CD4-positive, alpha-beta T cell (primary cell): ENCODE measurements at regions not wholly inside any gene's neighbourhood (a gene's known extent, or its start where the extent isn't known, plus 50 kb on each side); places are given as distances from the start of the nearest gene placed in this dataset.

Source experiments
- ATAC-seq: fragments of 200-7000 bp; cut with Tn5 transposase; one replicate; pipeline ENCODE4 v1.10.0; 2022; ENCODE audit warnings: mild to moderate bottlenecking; ENCODE audit not compliant: poor library complexity
- CTCF ChIA-PET: fragments of 350-600 bp; sonication (Branson Sonifier 250); formaldehyde crosslinking; loops from one replicate; lab custom pipeline; 2021; ENCODE audit warnings: antibody characterized with exemption, inconsistent platforms; lab: Charles Lee
- POLR2A ChIA-PET: fragments of 350-600 bp; sonication (Branson Sonifier 250); formaldehyde crosslinking; loops from one replicate; lab custom pipeline; 2021; ENCODE audit warnings: antibody characterized with exemption, inconsistent platforms; lab: Charles Lee
- DNase-seq, 14 experiments: peaks; one replicate each; pipeline ENCODE4 v3.0.0-alpha.2; 2013 to 2020; ENCODE audit warnings: mixed read lengths in 2 of 14
- H3K27ac ChIP-seq, 2 donors: one replicate each; pipeline versions ENCODE4 v1.5.1 to v1.7.0; 2013; ENCODE audit warnings: low read length in 2 of 2, low read depth in 1 of 2, mild to moderate bottlenecking in 1 of 2
- H3K27me3 ChIP-seq, 2 experiments: 1 replicate in 1 of 2; 2 replicates in 1 of 2; pipeline versions ENCODE4 v1.6.1 to v1.7.0; 2013; ENCODE audit warnings: low read length in 2 of 2, control low read depth in 1 of 2, mild to moderate bottlenecking in 1 of 2, moderate library complexity in 1 of 2; ENCODE audit not compliant: insufficient read depth in 2 of 2, control insufficient read depth in 1 of 2
- H3K36me3 ChIP-seq: one replicate; pipeline ENCODE4 v1.6.1; 2013; ENCODE audit warnings: low read length, control low read depth; ENCODE audit not compliant: insufficient read depth
- H3K4me1 ChIP-seq: one replicate; pipeline ENCODE4 v1.6.1; 2013; ENCODE audit warnings: low read length, control low read depth; ENCODE audit not compliant: insufficient read depth
- H3K4me3 ChIP-seq: one replicate; pipeline ENCODE4 v1.5.1; 2013; ENCODE audit warnings: mild to moderate bottlenecking, low read length, moderate library complexity
- H3K9me3 ChIP-seq, 2 experiments: 1 replicate in 1 of 2; 2 replicates in 1 of 2; pipeline versions ENCODE4 v1.6.1 to v1.7.0; 2013; ENCODE audit warnings: low read length in 2 of 2, mild to moderate bottlenecking in 2 of 2, control low read depth in 1 of 2, moderate library complexity in 1 of 2; ENCODE audit not compliant: control insufficient read depth in 1 of 2, insufficient read depth in 1 of 2
- H3K27ac Mint-ChIP-seq: one replicate; pipeline ENCODE4 v1.8.0; 2020; ENCODE audit warnings: mixed read lengths
- H3K27me3 Mint-ChIP-seq: one replicate; pipeline ENCODE4 v1.8.0; 2021; ENCODE audit warnings: mixed read lengths
- H3K36me3 Mint-ChIP-seq: one replicate; pipeline ENCODE4 v1.8.0; 2021; ENCODE audit warnings: low read depth, mixed read lengths
- H3K4me1 Mint-ChIP-seq: one replicate; pipeline ENCODE4 v1.8.0; 2021; ENCODE audit warnings: low read depth, mixed read lengths
- H3K4me3 Mint-ChIP-seq: one replicate; pipeline ENCODE4 v1.8.0; 2020; ENCODE audit warnings: mild to moderate bottlenecking, mixed read lengths
- H3K9me3 Mint-ChIP-seq: one replicate; pipeline ENCODE4 v1.8.0; 2020; ENCODE audit warnings: mixed read lengths
- intact Hi-C, 2 experiments: fragments of 100-400 bp; cut with DNase I in 1 of 2; cut with micrococcal nuclease in 1 of 2; formaldehyde crosslinking; loops; one replicate each; pipeline versions ENCODE4 v1.15.1 to v1.9.0; 2023 to 2025; cut with DNase I, micrococcal nuclease
- TF ChIP-seq, protein P1 (sequence below): fragments of 200-600 bp; IDR thresholded peaks from one replicate; pipeline ENCODE4 v1.8.0; 2022; ENCODE audit warnings: antibody characterized with exemption, mild to moderate bottlenecking

DNA sequence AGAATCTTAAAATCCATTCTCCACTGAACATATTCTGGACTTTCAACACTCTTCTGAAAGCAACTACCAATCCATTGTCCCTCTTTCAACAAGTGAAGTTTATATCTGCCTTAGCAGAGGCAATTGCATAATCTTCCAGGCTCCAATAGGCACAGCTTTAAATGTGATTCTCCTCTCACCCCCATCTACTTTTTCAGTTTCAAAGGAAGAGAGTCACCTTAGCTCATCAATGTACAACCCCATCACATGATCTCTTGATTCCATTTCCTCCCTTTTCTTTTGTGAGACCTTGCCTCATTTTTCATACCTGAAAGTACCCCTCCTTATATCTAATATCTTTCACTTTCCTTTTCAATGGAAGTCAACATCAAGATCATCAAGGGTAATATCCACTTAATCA is 921.7 kb upstream of the EPHA5 start:
- no peak overlapping the region for H3K4me3 Mint-ChIP-seq
- Histone ChIP-seq H3K9me3 (no peaks in the 10 kb centered on the region), H3K36me3 (no peaks in the 10 kb centered on the region), H3K27me3 (no peaks in the 10 kb centered on the region), H3K4me3 (no peak overlapping the region), H3K4me1 (no peaks in the 10 kb centered on the region), H3K27ac (no peak overlapping the region)
- H3K27ac Mint-ChIP-seq: no peak overlapping the region
- DNase-seq (no peak), ATAC-seq (no peak)
- H3K4me1 Mint-ChIP-seq: no peaks in the 10 kb centered on the region
- TF ChIP-seq, protein P1, sequence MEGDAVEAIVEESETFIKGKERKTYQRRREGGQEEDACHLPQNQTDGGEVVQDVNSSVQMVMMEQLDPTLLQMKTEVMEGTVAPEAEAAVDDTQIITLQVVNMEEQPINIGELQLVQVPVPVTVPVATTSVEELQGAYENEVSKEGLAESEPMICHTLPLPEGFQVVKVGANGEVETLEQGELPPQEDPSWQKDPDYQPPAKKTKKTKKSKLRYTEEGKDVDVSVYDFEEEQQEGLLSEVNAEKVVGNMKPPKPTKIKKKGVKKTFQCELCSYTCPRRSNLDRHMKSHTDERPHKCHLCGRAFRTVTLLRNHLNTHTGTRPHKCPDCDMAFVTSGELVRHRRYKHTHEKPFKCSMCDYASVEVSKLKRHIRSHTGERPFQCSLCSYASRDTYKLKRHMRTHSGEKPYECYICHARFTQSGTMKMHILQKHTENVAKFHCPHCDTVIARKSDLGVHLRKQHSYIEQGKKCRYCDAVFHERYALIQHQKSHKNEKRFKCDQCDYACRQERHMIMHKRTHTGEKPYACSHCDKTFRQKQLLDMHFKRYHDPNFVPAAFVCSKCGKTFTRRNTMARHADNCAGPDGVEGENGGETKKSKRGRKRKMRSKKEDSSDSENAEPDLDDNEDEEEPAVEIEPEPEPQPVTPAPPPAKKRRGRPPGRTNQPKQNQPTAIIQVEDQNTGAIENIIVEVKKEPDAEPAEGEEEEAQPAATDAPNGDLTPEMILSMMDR: no peak
- H3K9me3 Mint-ChIP-seq: no peaks in the 10 kb centered on the region
- ChIA-PET CTCF (interaction anchor here (0.8 kb wide), 1 partner anchor 11 kb away, joined by 3 read pairs; no protein-coding TSS in a partner anchor), POLR2A (no interaction called here)
- H3K27me3 Mint-ChIP-seq: no peaks in the 10 kb centered on the region
- intact Hi-C loops: no loop called here
- H3K36me3 Mint-ChIP-seq: no peaks in the 10 kb centered on the region

DNA sequence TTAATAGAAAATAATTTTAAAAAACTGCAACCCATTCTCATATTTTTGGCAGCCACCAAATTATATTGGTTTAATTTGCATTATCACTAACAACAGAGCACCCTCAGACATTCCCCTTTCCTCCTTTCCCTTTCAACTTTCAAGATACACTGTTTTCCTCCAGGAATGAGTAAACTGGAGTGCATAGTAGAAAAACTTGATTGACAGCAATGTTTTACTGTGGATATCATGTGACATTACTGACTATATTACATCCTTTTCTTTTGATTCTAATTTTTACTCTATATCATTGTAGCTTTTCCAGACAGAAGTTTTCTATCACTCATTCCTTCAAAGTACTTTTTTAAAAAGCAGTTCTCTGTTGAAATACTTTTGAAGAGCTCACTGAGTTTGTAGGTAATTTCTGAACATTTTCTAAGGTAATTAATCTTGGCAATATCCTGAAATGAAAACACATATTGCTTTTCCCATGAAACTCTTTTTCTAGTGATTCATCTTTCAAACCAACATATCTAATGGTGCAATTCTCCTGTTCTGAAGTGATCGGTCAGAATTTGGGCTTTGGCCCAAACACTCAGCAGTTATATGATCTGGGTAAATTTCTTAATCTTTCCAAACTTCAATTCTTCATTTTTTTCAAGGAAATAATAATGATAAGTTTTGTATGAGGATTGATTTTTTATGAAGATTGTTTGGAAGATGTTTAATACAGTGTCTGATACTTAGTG is 920.4 kb upstream of the EPHA5 start:
- intact Hi-C loops: no loop called here

DNA sequence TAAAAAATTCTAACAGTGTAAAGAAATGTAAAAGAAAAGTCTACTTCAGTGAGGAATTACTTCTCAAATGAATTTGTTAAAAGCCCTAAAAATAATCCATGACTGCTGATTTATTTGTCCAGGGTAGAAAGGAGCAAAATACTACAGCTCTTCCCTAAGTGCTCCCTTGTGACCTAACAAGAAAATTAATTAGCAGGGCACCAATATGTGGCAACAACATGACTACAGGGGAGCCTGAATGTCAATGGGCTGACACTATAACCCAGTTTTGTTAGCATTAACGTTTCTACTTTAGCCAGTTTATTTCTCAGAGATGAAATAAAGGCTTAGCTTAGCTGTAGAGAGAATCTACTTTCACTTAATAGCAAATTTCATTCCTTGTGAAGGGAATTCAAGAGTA is 918.9 kb upstream of the EPHA5 start:
- H3K9me3 Mint-ChIP-seq: no peaks in the 10 kb centered on the region
- Histone ChIP-seq H3K27ac (no peak overlapping the region), H3K9me3 (no peaks in the 10 kb centered on the region), H3K27me3 (no peaks in the 10 kb centered on the region), H3K36me3 (no peaks in the 10 kb centered on the region), H3K4me1 (no peaks in the 10 kb centered on the region), H3K4me3 (no peak overlapping the region)
- intact Hi-C loops: no loop called here
- no peak overlapping the region for H3K27ac Mint-ChIP-seq
- no peaks in the 10 kb centered on the region for H3K36me3 Mint-ChIP-seq
- no peaks in the 10 kb centered on the region for H3K27me3 Mint-ChIP-seq
- DNase-seq: no peak
- TF ChIP-seq, protein P1: no peak
- ChIA-PET CTCF (no interaction called here), POLR2A (no interaction called here)
- ATAC-seq: no peak
- no peak overlapping the region for H3K4me3 Mint-ChIP-seq
- no peaks in the 10 kb centered on the region for H3K4me1 Mint-ChIP-seq

More for the DNA sequence above, 920.4 kb upstream of the EPHA5 start:
- Mint-ChIP-seq H3K27ac (no peak overlapping the region), H3K36me3 (no peaks in the 10 kb centered on the region), H3K4me1 (no peaks in the 10 kb centered on the region), H3K9me3 (no peaks in the 10 kb centered on the region), H3K27me3 (no peaks in the 10 kb centered on the region), H3K4me3 (no peak overlapping the region)
- no peaks in the 10 kb centered on the region for H3K9me3 ChIP-seq
- CTCF ChIA-PET: interaction anchor here (0.8 kb wide), 1 partner anchor 13 kb away, joined by 3 read pairs; no protein-coding TSS in a partner anchor
- ATAC-seq (no peak), DNase-seq (no peak)
- no peaks in the 10 kb centered on the region for H3K36me3 ChIP-seq
- H3K4me1 ChIP-seq: no peaks in the 10 kb centered on the region
- no peak overlapping the region for H3K4me3 ChIP-seq
- H3K27me3 ChIP-seq: no peaks in the 10 kb centered on the region
- TF ChIP-seq, protein P1: no peak
- POLR2A ChIA-PET: no interaction called here
- no peak overlapping the region for H3K27ac ChIP-seq
